Neuronal stem cell (in vitro differentiated cells): ENCODE measurements at regions not wholly inside any gene's neighbourhood (a gene's known extent, or its start where the extent isn't known, plus 50 kb on each side); places are given as distances from the start of the nearest gene placed in this dataset.
"Not testable (repeated sequence)": the region's sequence is repeated elsewhere in the genome, so short reads cannot be mapped to it uniquely, and the experiment has no call there.

Experiments used
- DNase-seq: peaks from one replicate; pipeline ENCODE4 v3.0.0-alpha.2; 2013; ENCODE audit warnings: low spot score
- H2AFZ ChIP-seq: one replicate; pipeline ENCODE4 v1.6.1; 2013; ENCODE audit warnings: mild to moderate bottlenecking, low read length, inconsistent platforms
- H2AK5ac ChIP-seq: 2 replicates; pipeline ENCODE4 v1.6.1; 2013; ENCODE audit warnings: low read depth, mild to moderate bottlenecking, inconsistent platforms, low read length, moderate library complexity, mixed read lengths
- H2BK120ac ChIP-seq: 2 replicates; pipeline ENCODE4 v1.6.1; 2013; ENCODE audit warnings: low read depth, mild to moderate bottlenecking, inconsistent platforms, low read length, moderate library complexity, mixed read lengths
- H2BK12ac ChIP-seq: one replicate; pipeline ENCODE4 v1.6.1; 2013; ENCODE audit warnings: low read length, inconsistent platforms
- H2BK15ac ChIP-seq: 2 replicates; pipeline ENCODE4 v1.6.1; 2013; ENCODE audit warnings: mild to moderate bottlenecking, low read length, inconsistent platforms, mixed read lengths
- H2BK5ac ChIP-seq: one replicate; pipeline ENCODE4 v1.6.1; 2013; ENCODE audit warnings: inconsistent platforms, mild to moderate bottlenecking, low read length, moderate library complexity
- H3K14ac ChIP-seq: one replicate; pipeline ENCODE4 v1.6.1; 2013; ENCODE audit warnings: low read length, inconsistent platforms
- H3K18ac ChIP-seq: 2 replicates; pipeline ENCODE4 v1.6.1; 2013; ENCODE audit warnings: low read length, inconsistent platforms
- H3K23ac ChIP-seq: 2 replicates; pipeline ENCODE4 v1.6.1; 2013; ENCODE audit warnings: low read depth, mild to moderate bottlenecking, mixed read lengths, low read length, inconsistent platforms; ENCODE audit not compliant: poor library complexity
- H3K27ac ChIP-seq: replicated peaks from 3 replicates; pipeline ENCODE4 v1.5.1; 2013; ENCODE audit warnings: low read length, inconsistent platforms
- H3K27me3 ChIP-seq, 3 experiments: 2 replicates each; pipeline ENCODE4 v1.6.1; 2013; ENCODE audit warnings: low read length in 3 of 3, mild to moderate bottlenecking in 2 of 3, inconsistent platforms in 1 of 3, low read depth in 1 of 3, mixed read lengths in 1 of 3, moderate library complexity in 1 of 3; ENCODE audit not compliant: control insufficient read depth in 3 of 3, insufficient read depth in 3 of 3
- H3K36me3 ChIP-seq, 2 donors: replicated peaks in 1 of 2; 2 replicates each; pipeline ENCODE4 v1.6.1; 2013; ENCODE audit warnings: low read length in 2 of 2; ENCODE audit not compliant: control insufficient read depth in 2 of 2, insufficient read depth in 2 of 2
- H3K4ac ChIP-seq: 2 replicates; pipeline ENCODE4 v1.6.1; 2013; ENCODE audit warnings: inconsistent platforms, mild to moderate bottlenecking, low read length, moderate library complexity
- H3K4me1 ChIP-seq, 2 donors: 1 replicate in 1 of 2; 2 replicates in 1 of 2; pipeline ENCODE4 v1.6.1; 2013; ENCODE audit warnings: low read length in 2 of 2, low read depth in 1 of 2; ENCODE audit not compliant: control insufficient read depth in 2 of 2, insufficient read depth in 1 of 2
- H3K4me2 ChIP-seq: one replicate; pipeline ENCODE4 v1.6.1; 2013; ENCODE audit warnings: mild to moderate bottlenecking, low read length, inconsistent platforms; ENCODE audit not compliant: insufficient read depth, poor library complexity, severe bottlenecking
- H3K4me3 ChIP-seq, 2 donors: 2 replicates each; pipeline ENCODE4 v1.5.1; 2013; ENCODE audit warnings: low read length in 2 of 2, mild to moderate bottlenecking in 2 of 2, inconsistent platforms in 1 of 2, moderate library complexity in 1 of 2
- H3K79me1 ChIP-seq: one replicate; pipeline ENCODE4 v1.6.1; 2013; ENCODE audit warnings: low read depth, mild to moderate bottlenecking, inconsistent platforms, low read length, moderate library complexity
- H3K9ac ChIP-seq: one replicate; pipeline ENCODE4 v1.6.1; 2013; ENCODE audit warnings: mild to moderate bottlenecking, low read depth, low read length, inconsistent platforms; ENCODE audit not compliant: poor library complexity
- H3K9me3 ChIP-seq, 2 donors: replicated peaks in 1 of 2; 2 replicates each; pipeline versions ENCODE3 to v1.6.1; 2013; ENCODE audit warnings: low read length in 2 of 2, mild to moderate bottlenecking in 2 of 2, inconsistent platforms in 1 of 2, low read depth in 1 of 2, mixed read lengths in 1 of 2, moderate library complexity in 1 of 2; ENCODE audit not compliant: control insufficient read depth in 2 of 2, insufficient read depth in 1 of 2
- H4K8ac ChIP-seq: one replicate; pipeline ENCODE4 v1.6.1; 2013; ENCODE audit warnings: low read depth, mild to moderate bottlenecking, inconsistent platforms, low read length, moderate library complexity
- H4K91ac ChIP-seq: one replicate; pipeline ENCODE4 v1.6.1; 2013; ENCODE audit warnings: low read length, low read depth, mild to moderate bottlenecking, inconsistent platforms; ENCODE audit not compliant: poor library complexity
- WGBS, 2 donors: extraction: QIAGEN DNeasy Blood & Tissue Kit; methylation state at CpG; one replicate each; pipeline ENCODE4 v1.1.7; 2013; ENCODE audit warnings: missing lambda C conversion rate in 2 of 2, mixed read lengths in 1 of 2; ENCODE audit not compliant: insufficient read length in 2 of 2, insufficient replicate concordance in 1 of 2; ENCODE audit errors: extremely low coverage in 2 of 2; 5-methylcytosine and 5-hydroxymethylcytosine counted together

GRCh38 chr21:35467566-35467965, 418.5 kb upstream of the RUNX1 start:
- Histone ChIP-seq H3K36me3 (no peaks in the 10 kb centered on the region), H2BK15ac (no peak overlapping the region), H3K27me3 (no peaks in the 10 kb centered on the region), H2BK12ac (no peak overlapping the region), H4K91ac (no peak overlapping the region), H3K27ac (no peak overlapping the region), H3K18ac (no peak overlapping the region), H3K9me3 (peaks cover 0 to 2% of the 10 kb centered on the region in 2 donors), H2BK120ac (no peak overlapping the region), H3K9ac (no peak overlapping the region), H3K4me3 (no peak overlapping the region), H3K79me1 (no peaks in the 10 kb centered on the region), H4K8ac (no peak overlapping the region), H2BK5ac (no peak overlapping the region), H3K4me2 (no peak overlapping the region), H3K14ac (no peak overlapping the region), H2AFZ (no peak overlapping the region), H2AK5ac (no peak overlapping the region), H3K23ac (no peak overlapping the region), H3K4ac (no peak overlapping the region), H3K4me1 (no peaks in the 10 kb centered on the region)
- DNase-seq = no peak
- WGBS, 2 donors = no CpG with 5 or more reads among the region's 2 CpGs

- H2BK120ac ChIP-seq, H4K8ac ChIP-seq, H3K27ac ChIP-seq, H3K18ac ChIP-seq, H2AFZ ChIP-seq, H2BK12ac ChIP-seq, DNase-seq, H4K91ac ChIP-seq, H3K4me1 ChIP-seq, H2BK15ac ChIP-seq, H3K9me3 ChIP-seq, H2AK5ac ChIP-seq, H3K27me3 ChIP-seq, H3K14ac ChIP-seq, H3K9ac ChIP-seq, H3K79me1 ChIP-seq, H3K23ac ChIP-seq, H3K4me3 ChIP-seq, H3K4ac ChIP-seq, H2BK5ac ChIP-seq, H3K4me2 ChIP-seq, H3K36me3 ChIP-seq: not testable (repeated sequence)
- no CpG with 5 or more reads among the region's 5 CpGs for WGBS, 2 donors
Measured at GRCh38 chr21:35466681-35467080, 417.6 kb upstream of the RUNX1 start.

GRCh38 chr21:35465741-35466140, 416.6 kb upstream of the RUNX1 start:
- no peak overlapping the region for H3K23ac ChIP-seq
- WGBS, 2 donors = no CpG with 5 or more reads among the region's 2 CpGs
- H3K9me3 ChIP-seq = peaks cover 0 to 2% of the 10 kb centered on the region in 2 donors
- no peak overlapping the region for H4K8ac ChIP-seq
- no peak overlapping the region for H2BK5ac ChIP-seq
- no peak overlapping the region for H4K91ac ChIP-seq
- no peak overlapping the region for H3K14ac ChIP-seq
- H2AK5ac ChIP-seq = no peak overlapping the region
- H3K4me2 ChIP-seq = no peak overlapping the region
- H3K4me1 ChIP-seq = no peaks in the 10 kb centered on the region
- no peak overlapping the region for H2BK12ac ChIP-seq
- no peak overlapping the region for H2AFZ ChIP-seq
- no peaks in the 10 kb centered on the region for H3K27me3 ChIP-seq
- no peak overlapping the region for H3K9ac ChIP-seq
- H3K27ac ChIP-seq = no peak overlapping the region
- DNase-seq = no peak
- H3K79me1 ChIP-seq = no peaks in the 10 kb centered on the region
- no peak overlapping the region for H2BK120ac ChIP-seq
- no peak overlapping the region for H3K18ac ChIP-seq
- no peak overlapping the region for H3K4me3 ChIP-seq
- no peak overlapping the region for H2BK15ac ChIP-seq
- H3K4ac ChIP-seq = no peak overlapping the region
- no peaks in the 10 kb centered on the region for H3K36me3 ChIP-seq

- no peak overlapping the region for H3K14ac ChIP-seq
- H3K4me3 ChIP-seq = no peak overlapping the region
- no peaks in the 10 kb centered on the region for H3K36me3 ChIP-seq
- no peak overlapping the region for H4K91ac ChIP-seq
- no peak overlapping the region for H2AK5ac ChIP-seq
- WGBS, 2 donors = no CpG with 5 or more reads among the region's 2 CpGs
- H3K27ac ChIP-seq = no peak overlapping the region
- no peak overlapping the region for H3K18ac ChIP-seq
- no peak overlapping the region for H3K4ac ChIP-seq
- no peak overlapping the region for H2BK12ac ChIP-seq
- no peak overlapping the region for H2BK5ac ChIP-seq
- H2BK15ac ChIP-seq = no peak overlapping the region
- H3K4me2 ChIP-seq = no peak overlapping the region
- no peak overlapping the region for H2AFZ ChIP-seq
- H4K8ac ChIP-seq = no peak overlapping the region
- H3K4me1 ChIP-seq = no peaks in the 10 kb centered on the region
- H3K9me3 ChIP-seq = no peaks in the 10 kb centered on the region
- no peak overlapping the region for H2BK120ac ChIP-seq
- no peak for DNase-seq
- H3K27me3 ChIP-seq = no peaks in the 10 kb centered on the region
- H3K9ac ChIP-seq = no peak overlapping the region
- H3K23ac ChIP-seq = no peak overlapping the region
- no peaks in the 10 kb centered on the region for H3K79me1 ChIP-seq
Measured at GRCh38 chr21:35461700-35462099, 412.6 kb upstream of the RUNX1 start.
